ENCODE measurements at regions not wholly inside any gene's neighbourhood (a gene's known extent, or its start where the extent isn't known, plus 50 kb on each side); places are given as distances from the start of the nearest gene placed in this dataset.

- no peaks in the 10 kb centered on the region for H3K79me2 ChIP-seq (ENCODE audit: control insufficient read depth in 1 of 2, insufficient read depth in 2 of 2, low read length in 2 of 2)
- no peak overlapping the region for H4K5ac ChIP-seq (ENCODE audit: insufficient read length, low read depth, low read length)
- H4K8ac ChIP-seq (ENCODE audit: extremely low read depth, insufficient read depth, low read length): no peak overlapping the region
- no peak overlapping the region for H2BK120ac ChIP-seq (replicated peaks; ENCODE audit: low read depth, low read length)
- H3K9me3 ChIP-seq (ENCODE audit: insufficient read depth in 2 of 2, low read depth in 1 of 2, low read length in 1 of 2): no peaks in the 10 kb centered on the region
- H3K4me1 ChIP-seq (replicated peaks in 1 of 4; ENCODE audit: control insufficient read depth in 3 of 4, insufficient read depth in 4 of 4, low read length in 3 of 4): no peaks in the 10 kb centered on the region
- H2AK5ac ChIP-seq (ENCODE audit: low read depth, low read length): no peak overlapping the region
- no peak overlapping the region for H2BK15ac ChIP-seq (ENCODE audit: low read length)
- no peak overlapping the region for H2AFZ ChIP-seq (ENCODE audit: low read length)
- no peak overlapping the region for H2BK12ac ChIP-seq (ENCODE audit: low read depth, low read length)
- H3K23me2 ChIP-seq (ENCODE audit: low read depth, low read length): no peaks in the 10 kb centered on the region
- no peak overlapping the region for H3K4me3 ChIP-seq (ENCODE audit: extremely low read depth in 1 of 4, insufficient read depth in 2 of 4, low read depth in 3 of 4, low read length in 4 of 4)
- H3K14ac ChIP-seq (ENCODE audit: insufficient read length): no peak overlapping the region
- no peak overlapping the region for H3K9ac ChIP-seq (replicated peaks in 1 of 4; ENCODE audit: extremely low read depth in 1 of 4, low read depth in 3 of 4, low read length in 3 of 4)
- H3K4me2 ChIP-seq (ENCODE audit: insufficient read depth in 1 of 2, low read depth in 2 of 2, low read length in 2 of 2): no peak overlapping the region
- H3K36me3 ChIP-seq (ENCODE audit: control insufficient read depth in 2 of 4, insufficient read depth in 4 of 4, low read length in 3 of 4): no peaks in the 10 kb centered on the region
- H3K56ac ChIP-seq (replicated peaks; ENCODE audit: insufficient read length, low read depth, low read length): no peak overlapping the region
- 88% methylated on average over 4 of the region's 4 CpGs; no CpG with 5 or more reads in 1 of the 2 experiments for WGBS, 2 experiments (ENCODE audit: extremely low coverage in 1 of 2, insufficient coverage in 1 of 2, insufficient read length in 1 of 2, insufficient replicate concordance in 2 of 2, low coverage in 1 of 2, low lambda C conversion rate in 2 of 2, missing lambda C conversion rate in 1 of 2)
- no peak overlapping the region for H2BK5ac ChIP-seq (ENCODE audit: low read depth, low read length)
- H3K27me3 ChIP-seq (replicated peaks in 1 of 4; ENCODE audit: control insufficient read depth in 3 of 4, extremely low read depth in 1 of 4, insufficient read depth in 3 of 4, low read length in 3 of 4): peaks cover 0 to 2% (median 0%) of the 10 kb centered on the region in 4 experiments; a peak in 1 of 7 replicates
- POLR2A ChIA-PET (ENCODE audit: partially characterized antibody): no interaction called here
- CTCF ChIA-PET (ENCODE audit: partially characterized antibody): interaction anchor here (1.4 kb wide), 1 partner anchor 120 kb away, joined by 3 read pairs; no protein-coding TSS in a partner anchor
- H3K4ac ChIP-seq (replicated peaks; ENCODE audit: insufficient read length, low read depth, low read length): no peak overlapping the region
- H3K18ac ChIP-seq (ENCODE audit: extremely low read depth, low read length): no peak overlapping the region
- no peak overlapping the region for H2BK20ac ChIP-seq (ENCODE audit: low read length)
- H4K20me1 ChIP-seq (replicated peaks in 1 of 2; ENCODE audit: control insufficient read depth in 1 of 2, insufficient read depth in 2 of 2, low read length in 2 of 2): no peaks in the 10 kb centered on the region
- DNase-seq (ENCODE audit: low read depth in 1 of 2, low spot score in 2 of 2) (no peak), FAIRE-seq (no peak)
- no peak overlapping the region for H3K27ac ChIP-seq (ENCODE audit: low read depth, low read length)
- no peaks in the 10 kb centered on the region for H3K79me1 ChIP-seq (ENCODE audit: low read depth, low read length)
- no peak overlapping the region for H3K23ac ChIP-seq (ENCODE audit: insufficient read length)
- H4K91ac ChIP-seq (replicated peaks; ENCODE audit: insufficient read length, low read length): no peak overlapping the region
- TF ChIP-seq KDM4A (IDR thresholded peaks at IDR 0.05; ENCODE audit: low read depth, low read length, severe bottlenecking) (no peak), HDAC6 (IDR thresholded peaks at IDR 0.05; ENCODE audit: low read depth, low read length) (no peak), POLR2AphosphoS5 (IDR thresholded peaks at IDR 0.05; ENCODE audit: low read depth, low read length) (no peak), CHD2 (IDR thresholded peaks at IDR 0.05; ENCODE audit: low read length) (no peak), TAF1 (IDR thresholded peaks at IDR 0.05; ENCODE audit: low read depth, low read length) (no peak), CREB1 (IDR thresholded peaks at IDR 0.05) (no peak), GTF2F1 (IDR thresholded peaks at IDR 0.05; ENCODE audit: borderline replicate concordance, low read depth, low read length) (no peak), GABPA (IDR thresholded peaks at IDR 0.05; ENCODE audit: borderline replicate concordance, insufficient read depth, low read length) (no peak), FOSL1 (IDR thresholded peaks at IDR 0.05; ENCODE audit: insufficient read depth, low read depth, low read length) (no peak), CBX8 (IDR thresholded peaks at IDR 0.05; ENCODE audit: borderline replicate concordance, low read depth, low read length) (no peak)
- TF ChIP-seq, protein P1, sequence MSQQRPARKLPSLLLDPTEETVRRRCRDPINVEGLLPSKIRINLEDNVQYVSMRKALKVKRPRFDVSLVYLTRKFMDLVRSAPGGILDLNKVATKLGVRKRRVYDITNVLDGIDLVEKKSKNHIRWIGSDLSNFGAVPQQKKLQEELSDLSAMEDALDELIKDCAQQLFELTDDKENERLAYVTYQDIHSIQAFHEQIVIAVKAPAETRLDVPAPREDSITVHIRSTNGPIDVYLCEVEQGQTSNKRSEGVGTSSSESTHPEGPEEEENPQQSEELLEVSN (IDR thresholded peaks at IDR 0.05): no peak
- TF ChIP-seq, protein P2, sequence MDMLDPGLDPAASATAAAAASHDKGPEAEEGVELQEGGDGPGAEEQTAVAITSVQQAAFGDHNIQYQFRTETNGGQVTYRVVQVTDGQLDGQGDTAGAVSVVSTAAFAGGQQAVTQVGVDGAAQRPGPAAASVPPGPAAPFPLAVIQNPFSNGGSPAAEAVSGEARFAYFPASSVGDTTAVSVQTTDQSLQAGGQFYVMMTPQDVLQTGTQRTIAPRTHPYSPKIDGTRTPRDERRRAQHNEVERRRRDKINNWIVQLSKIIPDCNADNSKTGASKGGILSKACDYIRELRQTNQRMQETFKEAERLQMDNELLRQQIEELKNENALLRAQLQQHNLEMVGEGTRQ (IDR thresholded peaks at IDR 0.05; ENCODE audit: low read length): no peak
Observed at GRCh38 chr20:6709910-6710595, 57.4 kb upstream of the BMP2 start.
